Stomach (tissue), 8 donors: ENCODE measurements at regions not wholly inside any gene's neighbourhood (a gene's known extent, or its start where the extent isn't known, plus 50 kb on each side); places are given as distances from the start of the nearest gene placed in this dataset.

Experiments
- DNase-seq, 2 donors: peaks; one replicate each; pipeline versions ENCODE4 v3.0.0 to v3.0.0-alpha.2; 2013 to 2019
- H3K27ac ChIP-seq, 5 donors: fragments of 200-600 bp in 4 of 5; sonication (generic) in 4 of 5; one replicate each; pipeline ENCODE4 v1.5.1; 2013 to 2019; ENCODE audit warnings: mild to moderate bottlenecking in 1 of 5, moderate library complexity in 1 of 5
- H3K27me3 ChIP-seq, 3 donors: fragments of 200-600 bp; sonication (generic); one replicate each; pipeline ENCODE4 v1.5.1; 2017 to 2019; ENCODE audit warnings: mixed run types in 1 of 3
- H3K36me3 ChIP-seq, 4 donors: fragments of 200-600 bp; sonication (generic); 1 replicate in 3 of 4; 2 replicates in 1 of 4; pipeline ENCODE4 v1.5.1; 2016 to 2019
- H3K4me1 ChIP-seq, 4 donors: fragments of 200-600 bp; sonication (generic); one replicate each; pipeline ENCODE4 v1.5.1; 2016 to 2019
- H3K4me3 ChIP-seq, 4 donors: fragments of 200-600 bp; sonication (generic) in 3 of 4; one replicate each; pipeline ENCODE4 v1.5.1; 2016 to 2019; ENCODE audit warnings: mild to moderate bottlenecking in 1 of 4
- H3K9me3 ChIP-seq, 4 donors: fragments of 200-600 bp; sonication (generic); one replicate each; pipeline ENCODE4 v1.5.1; 2016 to 2019
- EP300 ChIP-seq: sonication (generic); formaldehyde crosslinking; IDR thresholded peaks from one replicate; pipeline ENCODE4 v1.6.1; 2017; ENCODE audit warnings: antibody characterized with exemption
- POLR2A ChIP-seq, 4 donors: fragments of 450-650 bp; IDR thresholded peaks; one replicate each; pipeline ENCODE4 v1.6.1; 2016; ENCODE audit warnings: antibody characterized with exemption in 4 of 4, control low read depth in 2 of 4, mild to moderate bottlenecking in 1 of 4, moderate library complexity in 1 of 4
- POLR2AphosphoS5 ChIP-seq, 3 donors: sonication (generic); formaldehyde crosslinking; IDR thresholded peaks; one replicate each; pipeline ENCODE4 v1.6.1; 2016; ENCODE audit warnings: antibody characterized with exemption in 3 of 3
- WGBS, 5 donors: extraction: QIAGEN DNeasy Blood & Tissue Kit in 3 of 5; methylation state at CpG; one replicate each; pipeline versions ENCODE4 v1.1.5 to v1.1.7; 2013 to 2018; 5-methylcytosine and 5-hydroxymethylcytosine counted together
- intact Hi-C: fragments of 100-400 bp; cut with DNase I; formaldehyde crosslinking; loops from one replicate; pipeline ENCODE4 v1.15.1; 2023; ENCODE audit warnings: low total_unique reads
- TF ChIP-seq, protein P1 (sequence below), 7 experiments: fragments of 450-650 bp in 4 of 7; fragments of 200-600 bp in 3 of 7; sonication (generic) in 3 of 7; IDR thresholded peaks; one replicate each; pipeline ENCODE4 v1.5.1; 2016 to 2019; ENCODE audit warnings: antibody characterized with exemption in 7 of 7, control low read depth in 2 of 7, mild to moderate bottlenecking in 1 of 7
- donor health status: healthy with polysubstance abuse.
- donor health status: Bipolar disorder and iron deficiency.
- donor health status: healthy.

DNA sequence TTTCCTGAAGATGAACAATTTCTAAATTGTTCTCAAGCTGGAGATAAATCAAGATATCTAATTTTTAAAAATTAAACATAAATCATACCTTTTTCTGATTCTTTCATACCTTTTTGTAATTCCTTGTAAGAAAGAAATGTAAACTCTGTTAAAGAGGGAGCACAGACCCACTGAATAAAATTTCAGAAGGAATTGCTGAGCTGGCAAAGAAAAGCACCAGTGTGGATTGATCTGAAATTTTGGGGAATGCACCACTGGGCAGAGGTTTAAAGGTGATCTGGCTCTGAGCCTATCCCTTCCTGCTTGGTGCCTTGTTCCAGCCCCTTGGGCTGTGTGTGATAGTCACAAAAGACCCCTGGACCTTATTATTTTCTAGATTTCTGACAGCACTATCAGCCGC, 118.3 kb upstream of the THSD7B start:
- H3K4me1 ChIP-seq, result peaks cover 0 to 16% (median 0%) of the 10 kb centered on the region in 4 donors
- H3K9me3 ChIP-seq, result no peaks in the 10 kb centered on the region
- H3K27me3 ChIP-seq, result no peaks in the 10 kb centered on the region
- WGBS, 5 donors, result 80 to 100% (median 91%) methylated on average over 1 of the region's 1 CpG
- no peak overlapping the region for H3K27ac ChIP-seq
- no peak for TF ChIP-seq EP300
- no peak for TF ChIP-seq POLR2AphosphoS5 (IDR thresholded peaks at IDR 0.05)
- TF ChIP-seq, protein P1, sequence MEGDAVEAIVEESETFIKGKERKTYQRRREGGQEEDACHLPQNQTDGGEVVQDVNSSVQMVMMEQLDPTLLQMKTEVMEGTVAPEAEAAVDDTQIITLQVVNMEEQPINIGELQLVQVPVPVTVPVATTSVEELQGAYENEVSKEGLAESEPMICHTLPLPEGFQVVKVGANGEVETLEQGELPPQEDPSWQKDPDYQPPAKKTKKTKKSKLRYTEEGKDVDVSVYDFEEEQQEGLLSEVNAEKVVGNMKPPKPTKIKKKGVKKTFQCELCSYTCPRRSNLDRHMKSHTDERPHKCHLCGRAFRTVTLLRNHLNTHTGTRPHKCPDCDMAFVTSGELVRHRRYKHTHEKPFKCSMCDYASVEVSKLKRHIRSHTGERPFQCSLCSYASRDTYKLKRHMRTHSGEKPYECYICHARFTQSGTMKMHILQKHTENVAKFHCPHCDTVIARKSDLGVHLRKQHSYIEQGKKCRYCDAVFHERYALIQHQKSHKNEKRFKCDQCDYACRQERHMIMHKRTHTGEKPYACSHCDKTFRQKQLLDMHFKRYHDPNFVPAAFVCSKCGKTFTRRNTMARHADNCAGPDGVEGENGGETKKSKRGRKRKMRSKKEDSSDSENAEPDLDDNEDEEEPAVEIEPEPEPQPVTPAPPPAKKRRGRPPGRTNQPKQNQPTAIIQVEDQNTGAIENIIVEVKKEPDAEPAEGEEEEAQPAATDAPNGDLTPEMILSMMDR (IDR thresholded peaks at IDR 0.05), result no peak
- no peak for TF ChIP-seq POLR2A (IDR thresholded peaks at IDR 0.05)
- no peak overlapping the region for H3K4me3 ChIP-seq
- no peak for DNase-seq
- H3K36me3 ChIP-seq, result no peaks in the 10 kb centered on the region
- intact Hi-C loops, result no loop called here

DNA sequence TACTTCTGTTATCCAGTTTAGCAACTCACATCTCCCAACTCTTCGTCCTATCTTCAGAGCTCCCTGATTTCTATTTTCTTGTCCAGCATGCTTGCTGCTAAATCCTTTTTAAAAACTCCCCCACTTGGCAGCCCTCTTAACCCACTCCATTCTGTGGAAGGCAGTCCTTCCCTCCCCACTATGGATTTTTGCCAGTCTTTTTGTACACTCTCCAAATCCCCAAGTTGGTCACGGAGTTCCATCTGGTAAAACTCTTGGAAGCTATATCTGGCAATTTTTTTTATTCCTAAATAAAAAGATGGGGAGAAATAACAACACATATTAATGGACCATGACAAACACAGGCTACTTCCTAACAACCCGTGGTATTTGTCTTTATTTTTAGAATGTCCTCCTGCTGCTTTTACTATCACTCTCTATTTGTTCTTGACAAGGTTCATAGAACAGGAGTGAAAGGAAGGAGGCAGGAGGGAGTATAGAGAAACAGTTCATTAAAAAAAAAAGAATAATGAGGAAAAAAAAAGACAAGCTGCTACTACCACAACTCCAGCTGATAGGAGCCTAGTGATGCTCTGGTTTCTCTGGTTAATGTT, 120.0 kb upstream of the THSD7B start:
- H3K27me3 ChIP-seq, result no peaks in the 10 kb centered on the region
- peaks cover 0 to 10% (median 0%) of the 10 kb centered on the region in 4 donors for H3K4me1 ChIP-seq
- no peaks in the 10 kb centered on the region for H3K9me3 ChIP-seq
- no peaks in the 10 kb centered on the region for H3K36me3 ChIP-seq
- intact Hi-C loops, result no loop called here
- TF ChIP-seq POLR2A (IDR thresholded peaks at IDR 0.05), result no peak
- TF ChIP-seq POLR2AphosphoS5 (IDR thresholded peaks at IDR 0.05), result no peak
- TF ChIP-seq, protein P1 (IDR thresholded peaks at IDR 0.05), result no peak
- no peak for TF ChIP-seq EP300
- no peak overlapping the region for H3K27ac ChIP-seq
- DNase-seq, result peak in 1 of 2 donors; percentile 10
- no peak overlapping the region for H3K4me3 ChIP-seq
- WGBS, 5 donors, result 29 to 59% (median 48%) methylated on average over 3 of the region's 3 CpGs

DNA sequence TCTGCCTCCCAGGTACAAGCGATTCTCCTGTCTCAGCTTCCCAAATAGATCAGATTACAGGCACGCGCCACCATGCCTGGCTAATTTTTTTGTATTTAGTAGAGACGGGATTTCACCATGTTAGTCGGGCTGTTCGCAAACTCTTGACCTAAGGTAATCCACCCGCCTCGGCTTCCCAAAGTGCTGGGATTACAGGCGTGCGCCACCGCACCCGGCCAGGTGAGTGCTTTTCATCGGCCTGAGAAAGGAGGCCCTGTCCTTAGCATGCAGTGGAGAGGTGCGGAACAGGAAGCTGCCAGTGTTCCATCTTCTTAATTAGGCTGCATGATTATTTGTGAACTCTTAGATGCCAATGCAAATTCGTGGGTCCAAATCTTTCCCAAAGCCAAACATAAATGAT, 125.7 kb upstream of the THSD7B start:
- H3K4me3 ChIP-seq, result no peak overlapping the region
- H3K4me1 ChIP-seq, result no peaks in the 10 kb centered on the region
- no peak overlapping the region for H3K27ac ChIP-seq
- DNase-seq, result no peak
- H3K27me3 ChIP-seq, result no peaks in the 10 kb centered on the region
- WGBS, 5 donors, result 85 to 90% (median 87%) methylated on average over 14 to 15 of the region's 15 CpGs
- intact Hi-C loops, result no loop called here
- H3K9me3 ChIP-seq, result peaks cover 0 to 6% (median 0%) of the 10 kb centered on the region in 4 donors
- TF ChIP-seq POLR2A (IDR thresholded peaks at IDR 0.05), result no peak
- TF ChIP-seq, protein P1 (IDR thresholded peaks at IDR 0.05), result no peak
- TF ChIP-seq EP300, result no peak
- no peaks in the 10 kb centered on the region for H3K36me3 ChIP-seq

DNA sequence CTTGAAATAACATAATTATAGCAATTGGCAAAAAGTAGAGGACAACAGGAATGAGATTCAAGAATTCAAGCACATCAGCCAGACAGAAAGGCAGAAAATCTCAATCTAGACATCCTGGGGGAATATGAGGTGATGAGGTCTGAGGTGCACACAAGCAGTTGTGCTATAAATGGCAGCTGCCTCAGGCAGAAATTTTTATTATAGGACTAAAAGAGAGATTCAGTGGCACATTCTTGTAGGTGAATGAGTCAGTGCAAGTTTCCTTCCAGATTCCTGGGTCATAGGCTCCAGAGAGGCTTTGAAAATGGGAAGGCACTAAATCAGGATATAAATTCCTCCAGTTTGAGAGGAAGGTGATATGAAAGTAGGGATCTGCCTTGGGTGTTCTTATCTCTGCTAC, 127.2 kb upstream of the THSD7B start:
- DNase-seq, result no peak
- Histone ChIP-seq H3K27ac (no peak overlapping the region), H3K4me3 (no peak overlapping the region), H3K9me3 (peaks cover 0 to 6% (median 0%) of the 10 kb centered on the region in 4 donors), H3K27me3 (no peaks in the 10 kb centered on the region), H3K36me3 (no peaks in the 10 kb centered on the region), H3K4me1 (no peaks in the 10 kb centered on the region)
- intact Hi-C loops, result no loop called here
- TF ChIP-seq, protein P1 (IDR thresholded peaks at IDR 0.05), result no peak
- TF ChIP-seq POLR2A (IDR thresholded peaks at IDR 0.05) (no peak), EP300 (no peak), POLR2AphosphoS5 (IDR thresholded peaks at IDR 0.05) (no peak)
